ENCODE measurements at regions not wholly inside any gene's neighbourhood (a gene's known extent, or its start where the extent isn't known, plus 50 kb on each side); places are given as distances from the start of the nearest gene placed in this dataset.
"Not testable (repeated sequence)": the region's sequence is repeated elsewhere in the genome, so short reads cannot be mapped to it uniquely, and the experiment has no call there.

DNA sequence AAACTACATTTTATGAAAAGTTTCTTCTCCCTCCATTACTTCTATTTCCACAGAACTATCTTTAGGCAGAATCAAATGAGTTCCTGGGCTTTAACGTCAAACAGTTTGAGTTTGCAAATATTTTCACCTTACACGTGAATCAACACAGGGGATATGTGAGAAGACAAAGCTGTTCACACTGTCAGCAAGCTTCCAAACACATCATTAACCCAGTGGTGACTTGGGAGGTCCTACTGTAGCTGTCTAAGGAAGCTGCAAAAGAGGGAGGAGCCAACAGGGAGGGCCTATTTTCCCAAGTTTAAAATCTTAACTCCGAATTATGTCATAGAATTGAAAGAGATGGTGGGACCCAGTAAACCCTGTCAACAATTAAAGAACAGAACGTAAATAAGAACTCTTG, 337.8 kb upstream of the DNAJC19 start:
- no peak for TF ChIP-seq CTCF (IDR thresholded peaks at IDR 0.05)
- Histone ChIP-seq H3K27me3 (no peaks in the 10 kb centered on the region), H3K36me3 (no peaks in the 10 kb centered on the region), H3K4me1 (ENCODE audit: control insufficient read depth in 1 of 2, insufficient read depth in 1 of 2, low read depth in 1 of 2, low read length in 1 of 2) (no peaks in the 10 kb centered on the region), H3K27ac (no peak overlapping the region), H3K9me3 (no peaks in the 10 kb centered on the region), H3K4me3 (ENCODE audit: low read depth in 1 of 2, low read length in 1 of 2) (no peak overlapping the region)

DNA sequence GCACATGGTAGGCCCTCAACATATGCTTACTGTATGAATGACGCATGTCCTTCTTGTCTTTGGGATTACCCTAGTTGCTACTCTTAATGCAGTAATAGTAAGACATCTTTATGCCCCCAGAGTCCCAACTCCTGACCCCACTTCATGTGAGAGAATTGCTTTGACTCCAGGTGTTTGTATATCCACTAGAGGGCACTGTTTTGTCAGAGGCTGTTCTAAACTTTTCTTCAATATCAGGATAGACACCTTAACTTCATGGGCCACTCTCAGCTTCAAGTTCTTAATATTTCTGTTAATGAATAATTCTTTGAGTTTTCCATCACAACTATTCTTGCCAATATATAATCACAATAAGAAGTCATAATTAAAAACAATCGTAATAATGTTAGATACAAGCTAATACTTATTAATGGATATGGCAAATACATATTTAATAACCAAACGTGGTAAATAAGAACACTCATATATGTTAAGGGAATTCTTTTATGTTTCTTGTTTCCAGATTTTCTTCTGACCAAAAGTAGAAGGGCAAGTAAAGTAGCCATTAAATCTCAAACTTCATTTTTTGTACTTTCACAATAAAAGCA, 337.2 kb upstream of the DNAJC19 start:
- no peaks in the 10 kb centered on the region for H3K4me1 ChIP-seq (ENCODE audit: control insufficient read depth in 1 of 2, insufficient read depth in 1 of 2, low read depth in 1 of 2, low read length in 1 of 2)

DNA sequence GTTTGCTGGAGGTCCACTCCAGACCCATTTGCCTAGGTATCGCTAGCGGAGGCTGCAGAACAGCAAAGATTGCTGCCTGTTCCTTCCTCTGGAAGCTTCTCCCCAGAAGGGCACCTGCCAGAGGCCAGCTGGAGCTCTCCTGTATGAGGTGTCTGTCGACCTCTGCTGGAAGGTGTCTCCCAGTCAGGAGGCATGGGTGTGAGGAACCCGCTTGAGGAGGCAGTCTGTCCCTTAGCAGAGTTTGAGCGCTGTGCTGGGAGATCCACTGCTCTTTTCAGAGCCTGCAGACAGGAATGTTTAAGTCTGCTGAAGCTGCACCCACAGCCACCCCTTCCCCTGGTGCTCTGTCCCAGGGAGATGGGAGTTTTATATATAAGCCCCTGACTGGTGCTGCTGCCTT, 335.0 kb upstream of the DNAJC19 start:
- not testable (repeated sequence) for H3K36me3 ChIP-seq; H3K9me3 ChIP-seq; H3K4me3 ChIP-seq (ENCODE audit: low read depth in 1 of 2, low read length in 1 of 2); H3K27me3 ChIP-seq; H3K27ac ChIP-seq; H3K4me1 ChIP-seq (ENCODE audit: control insufficient read depth in 1 of 2, insufficient read depth in 1 of 2, low read depth in 1 of 2, low read length in 1 of 2)

More for the DNA sequence above, 337.2 kb upstream of the DNAJC19 start:
- no peaks in the 10 kb centered on the region for H3K9me3 ChIP-seq
- no peaks in the 10 kb centered on the region for H3K36me3 ChIP-seq
- no peak overlapping the region for H3K27ac ChIP-seq
- H3K4me3 ChIP-seq (ENCODE audit: low read depth in 1 of 2, low read length in 1 of 2) = no peak overlapping the region
- no peaks in the 10 kb centered on the region for H3K27me3 ChIP-seq
- TF ChIP-seq CTCF (IDR thresholded peaks at IDR 0.05) = no peak

GRCh38 chr3:181318321-181318720, 328.8 kb upstream of the DNAJC19 start:
- Histone ChIP-seq H3K4me1 (ENCODE audit: control insufficient read depth in 1 of 2, insufficient read depth in 1 of 2, low read depth in 1 of 2, low read length in 1 of 2) (no peaks in the 10 kb centered on the region), H3K4me3 (ENCODE audit: low read depth in 1 of 2, low read length in 1 of 2) (no peak overlapping the region), H3K36me3 (no peaks in the 10 kb centered on the region), H3K9me3 (no peaks in the 10 kb centered on the region), H3K27ac (no peak overlapping the region), H3K27me3 (no peaks in the 10 kb centered on the region)
- no peak for TF ChIP-seq CTCF (IDR thresholded peaks at IDR 0.05)

DNA sequence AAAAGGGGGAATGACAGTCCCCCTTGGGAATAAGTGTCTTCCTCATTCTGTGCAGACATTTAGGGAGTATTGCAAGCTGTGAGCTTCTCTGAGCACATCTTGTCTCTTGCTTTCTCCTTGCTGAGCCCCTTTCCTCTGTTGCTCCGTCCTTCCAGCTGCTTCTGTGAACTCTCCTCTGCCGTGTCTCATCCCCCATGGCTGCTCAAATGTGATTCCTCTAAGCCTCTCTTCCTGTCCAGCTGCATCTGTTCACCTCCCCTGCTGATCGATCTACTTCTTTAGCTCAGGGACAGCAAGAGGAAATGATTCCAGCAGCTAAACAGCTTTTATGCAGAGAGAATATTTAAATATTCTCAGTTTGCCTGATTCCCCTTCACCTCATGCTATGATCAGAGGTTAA, 328.0 kb upstream of the DNAJC19 start:
- no peaks in the 10 kb centered on the region for H3K4me1 ChIP-seq (ENCODE audit: control insufficient read depth in 1 of 2, insufficient read depth in 1 of 2, low read depth in 1 of 2, low read length in 1 of 2)
- TF ChIP-seq CTCF (IDR thresholded peaks at IDR 0.05) = no peak
- no peaks in the 10 kb centered on the region for H3K27me3 ChIP-seq
- no peak overlapping the region for H3K27ac ChIP-seq
- no peak overlapping the region for H3K4me3 ChIP-seq (ENCODE audit: low read depth in 1 of 2, low read length in 1 of 2)
- no peaks in the 10 kb centered on the region for H3K9me3 ChIP-seq
- H3K36me3 ChIP-seq = no peaks in the 10 kb centered on the region

DNA sequence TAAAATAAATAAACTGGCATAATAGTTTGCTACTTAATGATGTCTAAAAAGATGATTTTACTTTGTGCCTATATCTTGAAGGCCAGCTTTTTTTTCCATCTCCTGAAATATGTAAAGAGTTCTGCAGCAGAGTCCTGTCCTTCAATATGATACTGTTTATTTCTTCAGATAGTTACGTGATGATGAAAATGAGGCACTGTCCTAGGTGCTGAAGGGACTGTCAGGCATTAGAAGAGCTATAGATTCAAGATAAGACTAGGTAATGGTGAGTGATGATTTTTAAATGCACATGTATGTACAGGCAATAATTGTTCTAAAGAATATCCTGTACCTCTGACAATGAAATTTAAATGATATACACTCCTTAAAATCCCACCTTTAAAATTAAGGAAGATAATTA, 326.9 kb upstream of the DNAJC19 start:
- no peaks in the 10 kb centered on the region for H3K36me3 ChIP-seq
- no peak overlapping the region for H3K27ac ChIP-seq
- no peak overlapping the region for H3K4me3 ChIP-seq (ENCODE audit: low read depth in 1 of 2, low read length in 1 of 2)
- TF ChIP-seq CTCF (IDR thresholded peaks at IDR 0.05) = no peak
- no peaks in the 10 kb centered on the region for H3K9me3 ChIP-seq
- H3K4me1 ChIP-seq (ENCODE audit: control insufficient read depth in 1 of 2, insufficient read depth in 1 of 2, low read depth in 1 of 2, low read length in 1 of 2) = no peaks in the 10 kb centered on the region
- no peaks in the 10 kb centered on the region for H3K27me3 ChIP-seq
